ENCODE measurements at regions not wholly inside any gene's neighbourhood (a gene's known extent, or its start where the extent isn't known, plus 50 kb on each side); places are given as distances from the start of the nearest gene placed in this dataset.

GRCh38 chr13:69524459-69525150 lies 583.0 kb upstream of the ATXN8OS start:
- TF ChIP-seq, protein P1, sequence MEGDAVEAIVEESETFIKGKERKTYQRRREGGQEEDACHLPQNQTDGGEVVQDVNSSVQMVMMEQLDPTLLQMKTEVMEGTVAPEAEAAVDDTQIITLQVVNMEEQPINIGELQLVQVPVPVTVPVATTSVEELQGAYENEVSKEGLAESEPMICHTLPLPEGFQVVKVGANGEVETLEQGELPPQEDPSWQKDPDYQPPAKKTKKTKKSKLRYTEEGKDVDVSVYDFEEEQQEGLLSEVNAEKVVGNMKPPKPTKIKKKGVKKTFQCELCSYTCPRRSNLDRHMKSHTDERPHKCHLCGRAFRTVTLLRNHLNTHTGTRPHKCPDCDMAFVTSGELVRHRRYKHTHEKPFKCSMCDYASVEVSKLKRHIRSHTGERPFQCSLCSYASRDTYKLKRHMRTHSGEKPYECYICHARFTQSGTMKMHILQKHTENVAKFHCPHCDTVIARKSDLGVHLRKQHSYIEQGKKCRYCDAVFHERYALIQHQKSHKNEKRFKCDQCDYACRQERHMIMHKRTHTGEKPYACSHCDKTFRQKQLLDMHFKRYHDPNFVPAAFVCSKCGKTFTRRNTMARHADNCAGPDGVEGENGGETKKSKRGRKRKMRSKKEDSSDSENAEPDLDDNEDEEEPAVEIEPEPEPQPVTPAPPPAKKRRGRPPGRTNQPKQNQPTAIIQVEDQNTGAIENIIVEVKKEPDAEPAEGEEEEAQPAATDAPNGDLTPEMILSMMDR (IDR thresholded peaks at IDR 0.05): peak in 1 of 6 experiments; percentile 27
- TF ChIP-seq POLR2A (IDR thresholded peaks at IDR 0.05): no peak
